ENCODE measurements at regions not wholly inside any gene's neighbourhood (a gene's known extent, or its start where the extent isn't known, plus 50 kb on each side); places are given as distances from the start of the nearest gene placed in this dataset.

- no peak for DNase-seq (ENCODE audit: low spot score)
Observed at GRCh38 chr9:10999646-11000045, 386.8 kb upstream of the PTPRD start.

GRCh38 chr9:11001546-11001945 is 388.7 kb upstream of the PTPRD start:
- DNase-seq (ENCODE audit: low spot score) = no peak

- DNase-seq (ENCODE audit: low spot score) = no peak
Observed at GRCh38 chr9:11002705-11003104, 389.9 kb upstream of the PTPRD start.

- no peak for DNase-seq (ENCODE audit: low spot score)
Observed at GRCh38 chr9:11003836-11004235, 391.0 kb upstream of the PTPRD start.

GRCh38 chr9:11011696-11012095 is 398.9 kb upstream of the PTPRD start:
- no peak for DNase-seq (ENCODE audit: low spot score)

GRCh38 chr9:11016081-11016480 is 403.3 kb upstream of the PTPRD start:
- no peak for DNase-seq (ENCODE audit: low spot score)

GRCh38 chr9:11023201-11023600 is 410.4 kb upstream of the PTPRD start:
- DNase-seq (ENCODE audit: low spot score) = no peak

- no peak for DNase-seq (ENCODE audit: low spot score)
Observed at GRCh38 chr9:11025775-11026174, 413.0 kb upstream of the PTPRD start.

GRCh38 chr9:11038366-11038765 is 425.6 kb upstream of the PTPRD start:
- DNase-seq (ENCODE audit: low spot score) = no peak

GRCh38 chr9:11039006-11039405 is 426.2 kb upstream of the PTPRD start:
- DNase-seq (ENCODE audit: low spot score) = no peak

- no peak for DNase-seq (ENCODE audit: low spot score)
Observed at GRCh38 chr9:11045589-11045988, 432.8 kb upstream of the PTPRD start.

GRCh38 chr9:11063263-11063662 is 450.5 kb upstream of the PTPRD start:
- no peak for DNase-seq (ENCODE audit: low spot score)

GRCh38 chr9:11064909-11065308 is 452.1 kb upstream of the PTPRD start:
- DNase-seq (ENCODE audit: low spot score) = no peak

- no peak for DNase-seq (ENCODE audit: low spot score)
Observed at GRCh38 chr9:11072176-11072575, 459.4 kb upstream of the PTPRD start.

- no peak for DNase-seq (ENCODE audit: low spot score)
Observed at GRCh38 chr9:11086561-11086960, 473.8 kb upstream of the PTPRD start.

GRCh38 chr9:11088821-11089374 is 476.1 kb upstream of the PTPRD start:
- DNase-seq (ENCODE audit: low spot score) = no peak

GRCh38 chr9:11092974-11093373 is 480.2 kb upstream of the PTPRD start:
- DNase-seq (ENCODE audit: low spot score) = no peak

GRCh38 chr9:11097020-11097419 is 484.2 kb upstream of the PTPRD start:
- DNase-seq (ENCODE audit: low spot score) = no peak

GRCh38 chr9:11103525-11103924 is 490.7 kb upstream of the PTPRD start:
- DNase-seq (ENCODE audit: low spot score) = no peak

GRCh38 chr9:11107196-11107595 is 494.4 kb upstream of the PTPRD start:
- DNase-seq (ENCODE audit: low spot score) = no peak

- no peak for DNase-seq (ENCODE audit: low spot score)
Observed at GRCh38 chr9:11128156-11128555, 515.4 kb upstream of the PTPRD start.

- no peak for DNase-seq (ENCODE audit: low spot score)
Observed at GRCh38 chr9:11135851-11136250, 523.0 kb upstream of the PTPRD start.

- no peak for DNase-seq (ENCODE audit: low spot score)
Observed at GRCh38 chr9:11141357-11141756, 528.6 kb upstream of the PTPRD start.

- DNase-seq (ENCODE audit: low spot score) = no peak
Observed at GRCh38 chr9:11142965-11143738, 530.4 kb upstream of the PTPRD start.
